ENCODE measurements at regions not wholly inside any gene's neighbourhood (a gene's known extent, or its start where the extent isn't known, plus 50 kb on each side); places are given as distances from the start of the nearest gene placed in this dataset.

GRCh38 chr5:141788296-141788970 is 89.8 kb downstream of the PCDH1 start:
- no peak overlapping the region for H3K27ac ChIP-seq (ENCODE audit: low read depth in 1 of 2, low read length in 1 of 2)
- no peaks in the 10 kb centered on the region for H3K36me3 ChIP-seq (ENCODE audit: control insufficient read depth in 4 of 4, insufficient read depth in 4 of 4, low read length in 4 of 4)
- H3K9me3 ChIP-seq (ENCODE audit: control insufficient read depth in 4 of 4, insufficient read depth in 3 of 4, low read length in 3 of 4), result no peaks in the 10 kb centered on the region
- no peak for TF ChIP-seq CTCF (IDR thresholded peaks at IDR 0.05; ENCODE audit: control extremely low read depth, extremely low read depth)
- H3K9ac ChIP-seq (ENCODE audit: insufficient read depth in 1 of 2, low read length in 2 of 2), result no peak overlapping the region
- H3K4me3 ChIP-seq, result no peak overlapping the region
- peaks cover 0 to 3% (median 0%) of the 10 kb centered on the region in 5 donors for H3K4me1 ChIP-seq (ENCODE audit: control insufficient read depth in 5 of 5, insufficient read depth in 5 of 5, low read length in 5 of 5)
- WGBS, 2 donors, result 76 to 81% methylated on average over 6 of the region's 6 CpGs
- ATAC-seq (ENCODE audit: insufficient read depth, low FRiP score) (no peak), DNase-seq (no peak)
- no peaks in the 10 kb centered on the region for H3K27me3 ChIP-seq (ENCODE audit: control insufficient read depth in 3 of 3, insufficient read depth in 3 of 3, low read length in 2 of 3)

- DNase-seq (peak in 2 of 3 donors; percentile 49 to 71), ATAC-seq (ENCODE audit: insufficient read depth, low FRiP score) (no peak)
- H3K4me3 ChIP-seq, result no peak overlapping the region
- H3K27ac ChIP-seq (ENCODE audit: low read depth in 1 of 2, low read length in 1 of 2), result no peak overlapping the region
- H3K4me1 ChIP-seq (ENCODE audit: control insufficient read depth in 5 of 5, insufficient read depth in 5 of 5, low read length in 5 of 5), result peaks cover 0 to 3% (median 0%) of the 10 kb centered on the region in 5 donors
- no peak overlapping the region for H3K9ac ChIP-seq (ENCODE audit: insufficient read depth in 1 of 2, low read length in 2 of 2)
- 61 to 83% methylated on average over 3 of the region's 3 CpGs for WGBS, 2 donors
- no peaks in the 10 kb centered on the region for H3K9me3 ChIP-seq (ENCODE audit: control insufficient read depth in 4 of 4, insufficient read depth in 3 of 4, low read length in 3 of 4)
- no peaks in the 10 kb centered on the region for H3K27me3 ChIP-seq (ENCODE audit: control insufficient read depth in 3 of 3, insufficient read depth in 3 of 3, low read length in 2 of 3)
- H3K36me3 ChIP-seq (ENCODE audit: control insufficient read depth in 4 of 4, insufficient read depth in 4 of 4, low read length in 4 of 4), result no peaks in the 10 kb centered on the region
- no peak for TF ChIP-seq CTCF (IDR thresholded peaks at IDR 0.05; ENCODE audit: control extremely low read depth, extremely low read depth)
These were observed 90.8 kb downstream of the PCDH1 start for GRCh38 chr5:141787376-141787775.

GRCh38 chr5:141786700-141787099 is 91.5 kb downstream of the PCDH1 start:
- no peaks in the 10 kb centered on the region for H3K27me3 ChIP-seq (ENCODE audit: control insufficient read depth in 3 of 3, insufficient read depth in 3 of 3, low read length in 2 of 3)
- no peak overlapping the region for H3K4me3 ChIP-seq
- H3K4me1 ChIP-seq (ENCODE audit: control insufficient read depth in 5 of 5, insufficient read depth in 5 of 5, low read length in 5 of 5), result peaks cover 0 to 3% (median 0%) of the 10 kb centered on the region in 5 donors
- DNase-seq (no peak), ATAC-seq (ENCODE audit: insufficient read depth, low FRiP score) (no peak)
- no peak for TF ChIP-seq CTCF (IDR thresholded peaks at IDR 0.05; ENCODE audit: control extremely low read depth, extremely low read depth)
- 92 to 98% methylated on average over 3 of the region's 3 CpGs for WGBS, 2 donors
- H3K9me3 ChIP-seq (ENCODE audit: control insufficient read depth in 4 of 4, insufficient read depth in 3 of 4, low read length in 3 of 4), result no peaks in the 10 kb centered on the region
- no peaks in the 10 kb centered on the region for H3K36me3 ChIP-seq (ENCODE audit: control insufficient read depth in 4 of 4, insufficient read depth in 4 of 4, low read length in 4 of 4)
- no peak overlapping the region for H3K27ac ChIP-seq (ENCODE audit: low read depth in 1 of 2, low read length in 1 of 2)
- H3K9ac ChIP-seq (ENCODE audit: insufficient read depth in 1 of 2, low read length in 2 of 2), result no peak overlapping the region

- WGBS, 2 donors, result 69 to 82% methylated on average over 5 of the region's 5 CpGs
- peaks cover 0 to 3% (median 0%) of the 10 kb centered on the region in 5 donors for H3K4me1 ChIP-seq (ENCODE audit: control insufficient read depth in 5 of 5, insufficient read depth in 5 of 5, low read length in 5 of 5)
- H3K4me3 ChIP-seq, result no peak overlapping the region
- ATAC-seq (ENCODE audit: insufficient read depth, low FRiP score), result no peak
- no peak overlapping the region for H3K27ac ChIP-seq (ENCODE audit: low read depth in 1 of 2, low read length in 1 of 2)
- no peaks in the 10 kb centered on the region for H3K9me3 ChIP-seq (ENCODE audit: control insufficient read depth in 4 of 4, insufficient read depth in 3 of 4, low read length in 3 of 4)
- no peaks in the 10 kb centered on the region for H3K27me3 ChIP-seq (ENCODE audit: control insufficient read depth in 3 of 3, insufficient read depth in 3 of 3, low read length in 2 of 3)
- no peaks in the 10 kb centered on the region for H3K36me3 ChIP-seq (ENCODE audit: control insufficient read depth in 4 of 4, insufficient read depth in 4 of 4, low read length in 4 of 4)
- peak in 2 of 3 donors; percentile 9 to 43 for DNase-seq
- H3K9ac ChIP-seq (ENCODE audit: insufficient read depth in 1 of 2, low read length in 2 of 2), result no peak overlapping the region
- no peak for TF ChIP-seq CTCF (IDR thresholded peaks at IDR 0.05; ENCODE audit: control extremely low read depth, extremely low read depth)
These were observed 92.5 kb downstream of the PCDH1 start for GRCh38 chr5:141785711-141786110.
